ENCODE measurements at regions not wholly inside any gene's neighbourhood (a gene's known extent, or its start where the extent isn't known, plus 50 kb on each side); places are given as distances from the start of the nearest gene placed in this dataset.
"Not testable (repeated sequence)": the region's sequence is repeated elsewhere in the genome, so short reads cannot be mapped to it uniquely, and the experiment has no call there.

- TF ChIP-seq POLR2A, CTCF (IDR thresholded peaks at IDR 0.05): not testable (repeated sequence)
Measured at GRCh38 chr1:22336696-22337545, 114.7 kb upstream of the ZBTB40 start.
